DMS153 treated with DMSO at 0.1 percent for 48 hours (cell line): ENCODE measurements at regions not wholly inside any gene's neighbourhood (a gene's known extent, or its start where the extent isn't known, plus 50 kb on each side); places are given as distances from the start of the nearest gene placed in this dataset.

Experiments used
- DNase-seq: peaks from one replicate; lab custom pipeline; 2025; ENCODE audit not compliant: unreplicated experiment; lab: John Stamatoyannopoulos, UW

- peak; percentile 34 for DNase-seq
These were observed 789.3 kb downstream of the SEMA5A start for GRCh38 chr5:8756498-8757084.

- DNase-seq, result no peak
These were observed 780.0 kb downstream of the SEMA5A start for GRCh38 chr5:8765886-8766285.

- no peak for DNase-seq
These were observed 779.4 kb downstream of the SEMA5A start for GRCh38 chr5:8766448-8766847.

- no peak for DNase-seq
These were observed 778.8 kb downstream of the SEMA5A start for GRCh38 chr5:8767111-8767510.

GRCh38 chr5:8767746-8768145 lies 778.1 kb downstream of the SEMA5A start:
- DNase-seq, result no peak

- DNase-seq, result no peak
These were observed 776.2 kb downstream of the SEMA5A start for GRCh38 chr5:8769631-8770030.

GRCh38 chr5:8770431-8770830 lies 775.4 kb downstream of the SEMA5A start:
- no peak for DNase-seq

GRCh38 chr5:8773046-8773615 lies 772.7 kb downstream of the SEMA5A start:
- no peak for DNase-seq

- DNase-seq, result no peak
These were observed 761.2 kb downstream of the SEMA5A start for GRCh38 chr5:8784692-8785091.

GRCh38 chr5:8788246-8788645 lies 757.6 kb downstream of the SEMA5A start:
- DNase-seq, result no peak

- no peak for DNase-seq
These were observed 740.2 kb downstream of the SEMA5A start for GRCh38 chr5:8805653-8806052.

GRCh38 chr5:8807636-8808035 lies 738.2 kb downstream of the SEMA5A start:
- DNase-seq, result no peak

- no peak for DNase-seq
These were observed 734.3 kb downstream of the SEMA5A start for GRCh38 chr5:8811581-8811980.

GRCh38 chr5:8813180-8813579 lies 732.7 kb downstream of the SEMA5A start:
- no peak for DNase-seq

GRCh38 chr5:8814105-8814504 lies 731.8 kb downstream of the SEMA5A start:
- no peak for DNase-seq

- DNase-seq, result no peak
These were observed 721.5 kb downstream of the SEMA5A start for GRCh38 chr5:8824371-8824770.

- no peak for DNase-seq
These were observed 720.6 kb downstream of the SEMA5A start for GRCh38 chr5:8825139-8825757.

- DNase-seq, result no peak
These were observed 719.4 kb downstream of the SEMA5A start for GRCh38 chr5:8826508-8826907.

- DNase-seq, result no peak
These were observed 718.2 kb downstream of the SEMA5A start for GRCh38 chr5:8827696-8828095.

- no peak for DNase-seq
These were observed 717.1 kb downstream of the SEMA5A start for GRCh38 chr5:8828596-8829322.

GRCh38 chr5:8829323-8830029 lies 716.4 kb downstream of the SEMA5A start:
- DNase-seq, result no peak
